ENCODE measurements at regions not wholly inside any gene's neighbourhood (a gene's known extent, or its start where the extent isn't known, plus 50 kb on each side); places are given as distances from the start of the nearest gene placed in this dataset.

- no peak for TF ChIP-seq FOXM1 (IDR thresholded peaks at IDR 0.05; ENCODE audit: borderline replicate concordance, low read depth)
- TF ChIP-seq RAD21 (IDR thresholded peaks at IDR 0.05; ENCODE audit: low read depth) = no peak
- TF ChIP-seq, protein P1, sequence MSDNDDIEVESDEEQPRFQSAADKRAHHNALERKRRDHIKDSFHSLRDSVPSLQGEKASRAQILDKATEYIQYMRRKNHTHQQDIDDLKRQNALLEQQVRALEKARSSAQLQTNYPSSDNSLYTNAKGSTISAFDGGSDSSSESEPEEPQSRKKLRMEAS (IDR thresholded peaks at IDR 0.05) = no peak
- no peak for TF ChIP-seq EP300 (IDR thresholded peaks at IDR 0.05; ENCODE audit: borderline replicate concordance)
- TF ChIP-seq EGR1 (IDR thresholded peaks at IDR 0.05) = no peak
- TF ChIP-seq ZBTB7A (IDR thresholded peaks at IDR 0.05; ENCODE audit: low read depth) = no peak
- TF ChIP-seq CEBPB (IDR thresholded peaks at IDR 0.05) = no peak
- no peak for TF ChIP-seq CREB1 (IDR thresholded peaks at IDR 0.05; ENCODE audit: low read depth)
- TF ChIP-seq YY1 (IDR thresholded peaks at IDR 0.05; ENCODE audit: low read depth) = no peak
- TF ChIP-seq TAF1 (IDR thresholded peaks at IDR 0.05; ENCODE audit: low read depth) = no peak
- TF ChIP-seq NFIC (IDR thresholded peaks at IDR 0.05) = no peak
- TF ChIP-seq USF1 (IDR thresholded peaks at IDR 0.05) = no peak
- TF ChIP-seq REST (IDR thresholded peaks at IDR 0.05; ENCODE audit: low read depth) = no peak
These were observed 295.3 kb downstream of the SEC14L1 start for GRCh38 chr17:77436058-77436442.

Data from Ishikawa (cell line).